GM19239 (cell line): ENCODE measurements at regions not wholly inside any gene's neighbourhood (a gene's known extent, or its start where the extent isn't known, plus 50 kb on each side); places are given as distances from the start of the nearest gene placed in this dataset.
"Not testable (repeated sequence)": the region's sequence is repeated elsewhere in the genome, so short reads cannot be mapped to it uniquely, and the experiment has no call there.

Experiments
- DNase-seq: peaks from one replicate; pipeline ENCODE4 v3.0.0; 2011; ENCODE audit warnings: low spot score; ENCODE audit not compliant: insufficient read length
- FAIRE-seq: peaks from 2 replicates; lab custom pipeline; 2011; peaks lifted over from hg19 to GRCh38; lab: Jason Lieb, UNC

GRCh38 chr6:168195712-168196111 lies 116.7 kb upstream of the FRMD1 start:
- DNase-seq: no peak
- FAIRE-seq: no peak

GRCh38 chr6:168194732-168195567 lies 115.9 kb upstream of the FRMD1 start:
- DNase-seq: no peak
- no peak for FAIRE-seq

DNA sequence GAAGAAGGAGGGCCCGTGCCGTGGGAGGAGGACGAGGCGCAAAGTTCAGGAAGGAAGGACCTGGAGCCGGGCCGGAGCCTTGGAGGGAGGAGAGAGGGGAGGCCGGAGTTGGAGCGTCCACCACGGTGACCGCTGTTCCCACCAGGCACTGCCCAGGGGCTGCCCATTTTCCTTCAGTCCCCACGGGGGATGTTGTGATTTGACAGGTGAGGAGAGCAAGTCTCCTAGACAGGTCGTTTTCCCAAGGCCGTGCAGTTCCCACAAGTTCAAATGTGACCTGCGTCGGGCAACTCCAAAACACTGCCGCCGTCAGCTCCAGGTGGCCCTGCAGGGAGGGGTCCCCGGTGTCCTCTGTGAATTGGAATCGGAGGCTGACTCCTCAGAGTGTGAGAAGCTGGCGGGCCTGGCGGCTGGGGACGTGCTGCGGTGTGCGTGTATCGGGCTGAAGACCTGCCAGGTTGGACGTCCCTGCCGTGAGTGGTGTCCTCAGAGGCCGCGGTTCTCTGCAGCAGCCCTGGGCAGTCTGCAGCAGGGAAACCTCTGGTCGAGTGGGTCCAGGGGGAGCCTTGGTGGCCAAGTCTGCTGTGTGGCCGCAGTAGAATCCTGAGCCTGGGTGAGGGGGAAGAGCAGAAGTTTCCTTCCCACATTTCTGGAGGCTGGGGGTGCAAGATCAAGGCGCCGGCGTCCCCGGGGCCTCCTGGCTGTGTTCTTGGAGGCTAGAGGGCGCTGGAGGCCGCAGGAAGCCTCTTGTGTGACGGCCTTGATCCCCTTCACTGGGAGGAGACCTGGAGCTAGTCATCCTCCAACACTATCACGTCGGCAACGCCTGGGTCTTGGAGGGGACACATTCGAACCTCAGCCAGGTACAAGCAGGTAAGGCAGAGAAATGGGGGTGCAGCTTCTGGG lies 115.1 kb upstream of the FRMD1 start:
- no peak for DNase-seq
- no peak for FAIRE-seq

DNA sequence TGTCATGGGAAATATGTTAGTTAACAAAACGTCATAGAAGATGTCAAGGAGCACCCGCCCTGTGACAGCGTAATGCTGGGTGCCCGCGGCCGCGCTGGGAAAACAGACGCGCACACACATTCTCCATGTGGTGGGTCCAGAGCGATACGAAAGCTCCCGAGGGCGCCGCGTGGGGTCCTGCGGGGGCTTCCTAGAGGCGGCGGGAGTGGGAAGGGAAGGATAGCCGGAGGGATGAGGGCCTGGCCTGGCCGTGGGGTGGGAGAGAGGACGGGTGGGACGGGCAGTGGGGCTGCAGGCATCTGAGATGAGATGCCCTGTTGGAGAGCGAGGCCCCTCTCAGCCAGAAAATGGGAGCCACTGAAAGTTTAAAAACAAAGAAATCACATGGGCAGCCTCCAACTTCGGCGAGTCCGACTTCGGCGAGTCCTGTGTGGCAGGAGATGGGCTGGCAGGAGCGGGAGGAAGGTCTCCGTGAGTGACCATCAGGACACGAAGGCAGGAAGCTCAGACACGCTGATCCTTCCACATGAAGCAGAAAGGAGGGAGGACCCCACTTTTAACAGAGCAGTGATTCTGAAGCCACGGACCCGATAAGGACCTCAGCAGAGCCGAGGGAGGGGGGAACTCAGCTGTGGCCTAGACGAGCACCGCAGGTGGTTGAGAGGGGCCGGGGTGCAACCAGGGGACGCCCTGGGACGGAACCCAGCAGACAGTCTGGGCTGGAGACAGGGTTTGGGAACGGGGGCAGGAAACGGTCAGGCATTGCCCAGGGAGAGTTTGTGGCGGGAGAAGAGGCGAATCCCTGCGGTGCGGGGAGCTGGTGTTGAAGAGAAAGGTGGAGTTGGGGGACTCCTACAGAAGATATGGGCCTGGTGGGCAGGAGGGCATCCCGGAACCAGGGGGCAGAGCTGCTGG lies 114.1 kb upstream of the FRMD1 start:
- DNase-seq (no peak), FAIRE-seq (no peak)

- no peak for DNase-seq
Measured at GRCh38 chr6:168192195-168192900, 113.3 kb upstream of the FRMD1 start.

GRCh38 chr6:168190646-168191443 lies 111.8 kb upstream of the FRMD1 start:
- FAIRE-seq (no peak), DNase-seq (no peak)

More at GRCh38 chr6:168192195-168192900, 113.3 kb upstream of the FRMD1 start:
- FAIRE-seq: no peak

GRCh38 chr6:168190014-168190405 lies 111.0 kb upstream of the FRMD1 start:
- no peak for DNase-seq

GRCh38 chr6:168189200-168190013 lies 110.4 kb upstream of the FRMD1 start:
- no peak for DNase-seq
- no peak for FAIRE-seq

More at GRCh38 chr6:168190014-168190405, 111.0 kb upstream of the FRMD1 start:
- FAIRE-seq: no peak

DNA sequence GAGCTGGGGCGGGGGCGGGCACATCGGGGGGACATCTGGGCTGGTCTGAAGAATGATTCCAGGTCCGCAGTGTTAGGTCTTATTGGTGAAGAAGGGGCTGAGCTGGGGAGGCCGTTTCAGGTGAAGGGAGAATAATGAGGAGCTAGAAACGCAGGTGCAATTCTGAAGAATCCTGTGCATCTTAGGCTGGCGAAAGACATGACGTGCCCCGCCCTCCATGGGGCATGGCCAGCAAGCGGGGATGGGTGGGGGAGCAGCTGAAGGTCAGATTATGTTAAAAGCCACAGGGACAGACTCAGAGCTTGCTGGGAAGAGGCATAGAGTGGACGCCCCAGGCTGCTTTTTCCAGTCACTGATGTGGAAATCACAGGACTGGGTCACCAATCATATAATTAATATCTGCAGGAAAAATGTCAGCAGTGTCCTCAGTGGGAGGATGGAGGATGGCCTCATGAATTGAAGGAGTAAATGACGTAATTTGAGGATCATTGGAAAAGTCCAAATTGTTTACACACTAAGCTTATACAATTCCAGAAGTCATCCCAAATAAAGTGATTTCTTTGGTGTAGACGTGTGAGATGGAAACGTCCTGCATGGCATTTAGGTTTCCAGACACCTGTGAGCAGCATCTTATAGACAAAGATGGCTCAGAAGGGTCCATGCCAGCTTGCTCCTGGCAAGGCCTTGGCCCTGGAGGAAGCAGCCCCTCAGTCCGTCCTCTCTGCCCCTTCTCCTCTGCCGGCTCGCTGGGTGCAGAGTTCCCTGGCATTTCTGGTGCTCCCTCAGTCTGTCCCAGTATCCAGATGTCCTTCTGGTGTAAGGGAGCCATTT lies 109.6 kb upstream of the FRMD1 start:
- DNase-seq (no peak), FAIRE-seq (no peak)

DNA sequence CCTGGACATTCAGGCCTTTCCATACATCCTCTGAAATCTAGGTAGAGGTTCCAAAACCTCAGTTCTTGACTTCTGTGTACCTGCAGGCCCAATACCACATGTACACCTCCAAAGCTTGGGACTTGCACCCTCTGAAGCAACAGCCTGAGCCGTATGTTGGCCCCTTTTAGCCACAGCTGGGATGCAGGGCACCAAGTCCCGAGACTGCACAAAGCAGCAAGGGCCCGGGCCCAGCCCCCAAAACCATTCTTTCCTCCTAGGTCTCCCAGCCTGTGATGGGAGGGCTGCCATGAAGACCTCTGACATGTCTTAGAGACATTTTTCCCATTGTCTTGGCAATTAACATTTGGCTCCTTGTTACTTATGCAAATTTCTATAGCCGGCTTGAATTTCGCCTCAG lies 107.4 kb upstream of the FRMD1 start:
- DNase-seq (no peak), FAIRE-seq (no peak)

GRCh38 chr6:168186018-168186417 lies 107.0 kb upstream of the FRMD1 start:
- FAIRE-seq, DNase-seq: not testable (repeated sequence)

- FAIRE-seq (no peak), DNase-seq (no peak)
Measured at GRCh38 chr6:168184701-168185100, 105.7 kb upstream of the FRMD1 start.

DNA sequence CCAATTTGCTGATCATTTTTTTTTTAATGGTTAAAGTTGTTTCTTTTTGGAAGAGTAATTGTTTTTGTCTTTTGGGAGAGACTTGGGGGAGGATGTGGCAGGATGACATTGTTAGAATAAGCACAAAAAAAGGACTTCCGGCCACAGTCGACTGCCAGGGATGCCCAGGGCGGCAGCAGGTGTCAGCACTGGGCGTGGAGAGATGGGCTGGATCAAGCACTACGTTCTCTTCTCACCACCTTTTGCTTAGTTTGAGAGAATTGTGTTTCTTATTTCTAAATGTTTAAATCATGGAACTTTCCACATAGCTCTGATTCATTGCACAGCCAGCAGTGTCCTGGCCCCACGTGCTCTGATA lies 104.6 kb upstream of the FRMD1 start:
- FAIRE-seq (no peak), DNase-seq (no peak)

GRCh38 chr6:168182908-168183612 lies 104.0 kb upstream of the FRMD1 start:
- no peak for DNase-seq
- FAIRE-seq: no peak

DNA sequence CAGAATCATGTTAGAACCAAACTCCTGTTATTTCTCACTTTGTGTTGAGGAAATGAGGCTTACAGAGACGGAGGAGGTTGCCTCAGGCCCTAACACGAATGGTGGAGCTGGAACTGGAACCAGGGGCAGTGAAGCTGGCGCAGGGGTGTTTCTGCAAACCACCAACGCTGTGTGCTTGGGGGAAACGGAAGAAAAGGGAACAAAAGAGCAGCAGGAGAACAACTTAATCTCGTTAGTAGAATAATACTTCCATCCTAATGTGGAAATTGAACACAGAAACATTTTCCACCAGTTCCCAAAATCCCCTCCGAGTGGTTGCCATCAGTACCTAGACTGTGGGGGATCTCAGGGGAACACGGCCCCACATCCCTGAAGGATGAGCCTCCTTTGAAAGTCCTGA lies 103.4 kb upstream of the FRMD1 start:
- FAIRE-seq (no peak), DNase-seq (no peak)

- DNase-seq (no peak), FAIRE-seq (no peak)
Measured at GRCh38 chr6:168181876-168182275, 102.9 kb upstream of the FRMD1 start.

GRCh38 chr6:168181316-168181715 lies 102.3 kb upstream of the FRMD1 start:
- no peak for FAIRE-seq
- no peak for DNase-seq
